ENCODE measurements at regions not wholly inside any gene's neighbourhood (a gene's known extent, or its start where the extent isn't known, plus 50 kb on each side); places are given as distances from the start of the nearest gene placed in this dataset.
"Not testable (repeated sequence)": the region's sequence is repeated elsewhere in the genome, so short reads cannot be mapped to it uniquely, and the experiment has no call there.

DNA sequence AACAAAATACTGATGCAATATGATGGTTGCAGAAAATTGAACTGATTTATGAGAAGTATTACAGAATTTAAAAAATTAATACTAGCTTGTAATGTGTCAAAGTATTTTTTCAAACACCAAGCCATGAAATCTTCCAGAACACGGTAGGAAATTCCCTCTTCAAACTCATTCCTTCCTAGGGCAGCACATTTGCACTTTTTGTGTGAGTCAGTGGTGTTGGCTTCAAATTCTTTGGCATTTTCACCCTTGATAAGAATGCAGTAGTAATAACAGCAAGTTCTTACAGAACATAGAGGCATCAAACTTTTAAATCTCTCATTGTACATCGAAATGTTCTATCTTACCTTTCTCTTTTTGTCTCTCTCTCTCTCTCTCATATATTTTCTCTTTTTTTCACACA lies 191.8 kb downstream of the CGGBP1 start:
- DNase-seq, result peak; percentile 5

GRCh38 chr3:87856126-87856525 lies 202.7 kb downstream of the CGGBP1 start:
- peak; percentile 6 for DNase-seq

- DNase-seq, result peak; percentile 53
Observed at GRCh38 chr3:87855616-87856015, 203.2 kb downstream of the CGGBP1 start.

DNA sequence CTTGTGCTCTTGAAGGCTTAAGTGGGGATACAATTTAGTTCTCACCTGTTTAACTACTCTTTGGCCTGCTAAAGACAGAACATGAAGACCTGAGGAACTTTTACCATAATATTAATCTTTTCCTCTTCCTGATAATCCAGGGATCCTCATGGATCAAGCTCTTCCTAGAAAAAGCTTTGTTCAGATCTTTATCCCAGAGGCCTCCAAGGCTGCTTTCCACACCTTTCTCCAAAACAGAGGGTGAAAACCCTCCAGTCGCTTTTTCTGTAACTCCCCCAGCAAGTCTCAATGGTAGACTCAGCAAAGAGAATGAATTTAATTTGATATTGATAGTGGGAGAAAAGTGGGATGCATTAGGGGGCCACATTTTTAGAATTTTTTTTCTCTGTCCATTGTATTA lies 203.6 kb downstream of the CGGBP1 start:
- no peak for DNase-seq

GRCh38 chr3:87848003-87848402 lies 210.8 kb downstream of the CGGBP1 start:
- no peak for DNase-seq

DNA sequence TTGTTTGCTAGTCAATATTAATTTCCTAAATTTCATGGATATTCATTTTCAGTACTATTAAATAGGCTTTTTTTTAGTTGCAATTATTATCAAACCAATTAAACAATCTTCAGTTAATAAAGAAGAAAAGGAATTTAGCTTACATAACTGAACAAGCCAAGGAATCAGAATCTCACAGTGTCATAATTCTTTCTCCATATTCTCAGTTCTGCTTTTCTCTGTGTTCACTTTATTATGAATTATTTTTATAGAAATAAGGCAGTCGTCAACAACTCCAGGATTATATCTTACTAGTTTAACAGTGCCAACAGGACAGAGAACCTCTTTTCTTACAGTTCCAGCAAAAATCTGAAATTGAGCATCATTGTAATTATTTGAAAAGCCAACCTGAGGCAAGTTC lies 221.7 kb downstream of the CGGBP1 start:
- DNase-seq, result no peak

GRCh38 chr3:87836026-87836425 lies 222.8 kb downstream of the CGGBP1 start:
- no peak for DNase-seq

DNA sequence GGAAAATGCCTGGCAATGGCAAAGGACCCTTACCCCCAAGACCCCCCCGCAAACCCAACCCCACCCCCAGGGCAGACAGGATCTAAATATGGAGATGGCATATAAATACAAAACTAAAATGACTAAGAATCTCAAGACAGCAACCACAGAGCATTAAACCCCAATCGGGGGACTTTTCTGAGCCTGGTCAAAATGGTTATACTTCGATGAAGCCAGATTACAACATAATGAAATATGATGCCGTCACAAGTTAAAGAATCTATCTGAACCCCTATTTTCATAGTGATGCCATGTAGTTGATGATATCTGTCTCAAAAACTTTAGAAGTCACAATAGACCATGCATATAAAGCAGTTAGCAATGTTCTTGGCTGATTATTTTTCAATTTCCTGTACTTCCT lies 223.6 kb downstream of the CGGBP1 start:
- DNase-seq, result no peak

DNA sequence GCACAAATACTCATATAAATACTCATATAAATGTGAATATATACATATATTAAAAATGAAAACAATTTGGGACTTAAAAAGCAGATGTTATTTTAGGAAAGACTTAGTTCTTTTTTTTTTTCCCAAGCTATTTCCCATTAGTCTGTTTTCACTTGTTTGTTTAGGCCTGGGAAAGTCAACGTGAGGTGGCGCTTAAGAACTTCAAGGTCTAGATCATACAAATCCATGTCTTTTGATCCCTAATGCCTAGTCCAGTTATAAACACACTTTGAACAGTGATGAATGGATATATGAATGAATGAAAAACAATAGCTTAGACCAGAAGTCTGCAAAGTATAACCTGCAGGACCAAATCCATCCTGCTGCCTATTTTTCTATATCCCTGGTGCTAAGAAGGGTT lies 224.5 kb downstream of the CGGBP1 start:
- no peak for DNase-seq

DNA sequence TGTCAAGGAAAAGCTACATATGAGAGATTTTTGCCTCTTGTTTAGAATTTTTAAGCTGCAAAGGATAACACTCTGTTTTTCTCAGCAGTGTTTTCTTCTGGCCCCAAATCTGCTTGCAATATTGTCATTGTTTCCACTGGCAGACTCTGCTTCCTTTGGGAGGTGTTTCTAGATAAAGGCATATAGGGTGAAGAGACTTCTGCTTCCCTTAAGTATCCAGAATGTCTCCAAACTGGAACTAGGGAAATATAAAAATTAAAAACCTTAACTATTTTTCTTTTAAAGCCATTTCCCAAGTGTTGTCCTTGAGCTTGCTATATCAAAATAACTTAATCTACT lies 225.8 kb downstream of the CGGBP1 start:
- DNase-seq, result no peak

DNA sequence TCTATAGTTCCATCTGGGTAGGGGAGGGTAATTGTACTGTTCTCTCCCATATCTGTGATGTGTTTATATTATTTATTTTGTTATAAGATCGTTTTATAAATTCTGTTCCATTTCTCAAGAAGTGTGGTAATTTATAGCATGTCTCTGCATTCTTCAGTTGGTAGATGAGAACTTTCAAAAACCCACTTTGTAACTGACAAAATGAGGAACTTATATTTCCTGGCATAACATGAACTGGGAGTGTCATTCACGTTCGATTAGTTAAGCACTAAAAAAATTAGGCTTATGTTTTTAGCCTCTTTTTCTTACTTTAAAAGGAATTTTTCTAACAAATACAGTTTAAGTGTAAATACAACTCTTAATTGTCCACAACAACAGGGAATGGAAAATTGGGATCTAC lies 230.8 kb downstream of the CGGBP1 start:
- DNase-seq, result no peak

DNA sequence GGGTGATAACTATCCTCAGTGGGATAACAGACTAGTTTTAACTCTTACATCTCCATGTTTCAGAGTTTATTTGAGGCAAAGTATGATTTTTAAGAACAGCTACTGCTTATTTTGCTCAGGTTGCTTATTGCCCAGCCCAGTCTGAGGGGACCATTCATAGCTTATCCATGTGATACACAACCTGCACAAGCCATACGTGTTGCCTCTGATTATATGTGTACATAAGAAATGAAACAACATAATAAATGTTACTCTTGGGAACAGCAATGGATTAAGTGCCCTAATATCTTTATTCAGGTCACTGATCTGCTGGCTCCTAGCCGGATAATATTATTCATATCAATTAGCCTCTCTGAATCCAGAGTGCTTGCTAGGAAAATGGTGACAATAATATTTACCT lies 236.2 kb downstream of the CGGBP1 start:
- no peak for DNase-seq

GRCh38 chr3:87813503-87813902 lies 245.3 kb downstream of the CGGBP1 start:
- DNase-seq, result not testable (repeated sequence)

- no peak for DNase-seq
Observed at GRCh38 chr3:87811953-87812352, 246.9 kb downstream of the CGGBP1 start.

GRCh38 chr3:87810452-87811016 lies 248.3 kb downstream of the CGGBP1 start:
- peak; percentile 50 for DNase-seq

DNA sequence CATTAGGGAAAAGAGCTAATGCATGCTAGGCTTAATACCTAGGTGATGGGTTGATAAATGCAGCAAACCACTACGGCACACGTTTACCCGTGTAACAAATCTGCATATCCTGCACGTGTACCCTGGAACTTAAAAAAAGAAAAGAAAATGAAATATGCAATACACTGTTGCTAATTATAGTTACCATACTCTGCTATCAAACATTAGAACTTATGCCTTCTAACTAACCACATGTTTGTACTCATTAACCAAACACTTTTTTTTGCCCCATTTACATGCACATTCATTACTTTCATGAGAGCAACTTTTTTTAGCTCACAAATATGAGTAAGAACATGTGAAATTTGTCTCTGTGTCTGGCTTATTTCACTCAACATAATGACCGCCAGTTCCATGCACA lies 253.1 kb downstream of the CGGBP1 start:
- no peak for DNase-seq

- DNase-seq, result no peak
Observed at GRCh38 chr3:87801409-87801808, 257.4 kb downstream of the CGGBP1 start.

GRCh38 chr3:87800516-87800915 lies 258.3 kb downstream of the CGGBP1 start:
- DNase-seq, result no peak

GRCh38 chr3:87798567-87798947 lies 260.2 kb downstream of the CGGBP1 start:
- DNase-seq, result no peak

GRCh38 chr3:87797872-87798566 lies 260.8 kb downstream of the CGGBP1 start:
- DNase-seq, result no peak

DNA sequence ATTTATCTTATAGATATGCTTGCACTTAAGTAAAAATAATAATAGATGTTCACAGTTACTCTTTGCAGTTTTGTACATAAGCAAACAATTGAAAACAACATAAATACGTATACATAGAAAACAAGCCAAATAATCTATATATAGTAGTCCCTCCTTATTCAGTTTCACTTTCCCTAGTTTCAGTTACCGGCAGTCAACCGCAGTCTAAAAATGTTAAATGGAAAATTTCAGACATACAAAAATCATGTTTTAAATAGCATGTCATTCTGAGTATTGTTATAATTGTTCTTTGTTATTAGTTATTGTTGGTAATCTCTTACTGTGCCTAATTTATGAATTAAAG lies 262.0 kb downstream of the CGGBP1 start:
- DNase-seq, result no peak

- DNase-seq, result no peak
Observed at GRCh38 chr3:87796137-87796842, 262.5 kb downstream of the CGGBP1 start.

DNA sequence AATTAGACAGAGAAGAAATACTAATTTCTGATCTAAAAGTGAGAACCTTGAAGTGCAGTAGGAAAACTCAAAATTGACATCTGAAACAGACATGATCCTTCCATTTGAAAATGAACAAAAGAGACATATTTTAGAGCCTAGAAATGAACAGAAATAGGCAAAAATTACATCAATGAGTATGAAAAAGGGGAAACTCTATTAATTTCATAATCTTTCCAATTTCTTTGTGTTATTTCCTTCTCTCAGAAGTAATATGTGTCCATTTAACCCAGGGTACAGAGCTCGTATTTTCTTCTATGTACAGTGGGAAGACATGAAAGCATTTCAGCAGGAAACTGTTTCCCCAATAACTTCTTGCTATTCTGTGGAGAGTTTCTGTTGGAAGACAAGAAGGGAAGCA lies 263.1 kb downstream of the CGGBP1 start:
- DNase-seq, result no peak

DNA sequence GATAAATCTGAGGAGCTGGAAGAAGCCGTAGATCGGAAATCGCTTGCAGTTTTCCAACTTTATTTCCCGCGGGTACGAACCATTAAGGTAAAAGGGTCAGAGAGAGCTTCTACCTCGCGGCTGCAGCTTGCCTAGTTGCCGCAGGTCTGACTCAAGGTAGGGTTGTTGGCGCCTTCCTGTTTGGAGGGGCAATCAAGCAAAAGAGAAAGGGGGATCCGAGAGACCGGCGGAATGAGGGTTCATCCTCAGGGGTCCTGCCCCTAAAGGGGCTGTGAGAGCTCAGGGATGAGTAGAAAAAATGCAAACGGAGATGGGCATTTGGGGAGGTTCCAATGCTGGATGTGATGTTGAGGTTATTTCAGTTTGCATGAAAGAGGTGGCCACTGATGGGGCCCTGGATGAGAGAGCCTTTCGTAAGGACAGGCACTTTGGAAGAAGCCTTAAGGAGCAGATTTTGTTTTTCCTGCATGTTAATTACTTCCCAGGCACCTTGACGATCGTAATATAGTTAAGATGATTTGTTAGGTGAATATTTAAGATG lies 265.4 kb downstream of the CGGBP1 start:
- DNase-seq, result no peak

All from fibroblast of skin of right quadriceps (primary cell).